ENCODE measurements at regions not wholly inside any gene's neighbourhood (a gene's known extent, or its start where the extent isn't known, plus 50 kb on each side); places are given as distances from the start of the nearest gene placed in this dataset.

GRCh38 chr5:107325866-107326265, 344.9 kb downstream of the EFNA5 start:
- DNase-seq, result no peak

GRCh38 chr5:107324809-107325208, 345.9 kb downstream of the EFNA5 start:
- DNase-seq, result no peak

- DNase-seq, result no peak
These were observed 346.7 kb downstream of the EFNA5 start for GRCh38 chr5:107324071-107324470.

- no peak for DNase-seq
These were observed 347.2 kb downstream of the EFNA5 start for GRCh38 chr5:107323536-107323935.

- no peak for DNase-seq
These were observed 347.8 kb downstream of the EFNA5 start for GRCh38 chr5:107322936-107323335.

- DNase-seq, result no peak
These were observed 348.8 kb downstream of the EFNA5 start for GRCh38 chr5:107321906-107322305.

GRCh38 chr5:107320846-107321245, 349.9 kb downstream of the EFNA5 start:
- no peak for DNase-seq

GRCh38 chr5:107320376-107320775, 350.4 kb downstream of the EFNA5 start:
- DNase-seq, result no peak

GRCh38 chr5:107319901-107320300, 350.8 kb downstream of the EFNA5 start:
- no peak for DNase-seq

- DNase-seq, result no peak
These were observed 356.4 kb downstream of the EFNA5 start for GRCh38 chr5:107314330-107314729.

GRCh38 chr5:107313921-107314320, 356.8 kb downstream of the EFNA5 start:
- no peak for DNase-seq

- DNase-seq, result no peak
These were observed 357.6 kb downstream of the EFNA5 start for GRCh38 chr5:107313098-107313497.

GRCh38 chr5:107310181-107310580, 360.6 kb downstream of the EFNA5 start:
- DNase-seq, result no peak

- no peak for DNase-seq
These were observed 364.1 kb downstream of the EFNA5 start for GRCh38 chr5:107306594-107306993.

GRCh38 chr5:107306002-107306401, 364.7 kb downstream of the EFNA5 start:
- DNase-seq, result no peak

GRCh38 chr5:107304684-107305083, 366.1 kb downstream of the EFNA5 start:
- no peak for DNase-seq

- DNase-seq, result no peak
These were observed 367.4 kb downstream of the EFNA5 start for GRCh38 chr5:107303171-107303968.

- no peak for DNase-seq
These were observed 368.3 kb downstream of the EFNA5 start for GRCh38 chr5:107302441-107302840.

- DNase-seq, result no peak
These were observed 368.7 kb downstream of the EFNA5 start for GRCh38 chr5:107301999-107302398.

- DNase-seq, result no peak
These were observed 369.9 kb downstream of the EFNA5 start for GRCh38 chr5:107300721-107301327.

GRCh38 chr5:107296572-107296971, 374.2 kb downstream of the EFNA5 start:
- no peak for DNase-seq

GRCh38 chr5:107295914-107296313, 374.8 kb downstream of the EFNA5 start:
- DNase-seq, result no peak

GRCh38 chr5:107294669-107295068, 376.1 kb downstream of the EFNA5 start:
- no peak for DNase-seq

GRCh38 chr5:107294211-107294550, 376.6 kb downstream of the EFNA5 start:
- no peak for DNase-seq

Measured in NCI-H226 (cell line).